AG10803 (cell line): ENCODE measurements at regions not wholly inside any gene's neighbourhood (a gene's known extent, or its start where the extent isn't known, plus 50 kb on each side); places are given as distances from the start of the nearest gene placed in this dataset.
A peak's percentile ranks its signal among the peaks of the same experiment; 100 is the strongest.
"Not testable (repeated sequence)": the region's sequence is repeated elsewhere in the genome, so short reads cannot be mapped to it uniquely, and the experiment has no call there.

Experiments used
- DNase-seq: peaks from one replicate; pipeline ENCODE4 v3.0.0; 2010; ENCODE audit warnings: low read depth
- H3K4me3 ChIP-seq: 2 replicates; pipeline ENCODE4 v1.5.1; 2011; ENCODE audit warnings: mild to moderate bottlenecking, low read length, control low read depth
- TF ChIP-seq, protein P1 (sequence below): conservative IDR thresholded peaks from 2 replicates; pipeline ENCODE4 v1.5.1; 2011; ENCODE audit warnings: mild to moderate bottlenecking, low read length, control low read depth, inconsistent platforms

GRCh38 chr9:103323699-103324098 lies 328.6 kb downstream of the CYLC2 start:
- no peak for DNase-seq
- TF ChIP-seq, protein P1, sequence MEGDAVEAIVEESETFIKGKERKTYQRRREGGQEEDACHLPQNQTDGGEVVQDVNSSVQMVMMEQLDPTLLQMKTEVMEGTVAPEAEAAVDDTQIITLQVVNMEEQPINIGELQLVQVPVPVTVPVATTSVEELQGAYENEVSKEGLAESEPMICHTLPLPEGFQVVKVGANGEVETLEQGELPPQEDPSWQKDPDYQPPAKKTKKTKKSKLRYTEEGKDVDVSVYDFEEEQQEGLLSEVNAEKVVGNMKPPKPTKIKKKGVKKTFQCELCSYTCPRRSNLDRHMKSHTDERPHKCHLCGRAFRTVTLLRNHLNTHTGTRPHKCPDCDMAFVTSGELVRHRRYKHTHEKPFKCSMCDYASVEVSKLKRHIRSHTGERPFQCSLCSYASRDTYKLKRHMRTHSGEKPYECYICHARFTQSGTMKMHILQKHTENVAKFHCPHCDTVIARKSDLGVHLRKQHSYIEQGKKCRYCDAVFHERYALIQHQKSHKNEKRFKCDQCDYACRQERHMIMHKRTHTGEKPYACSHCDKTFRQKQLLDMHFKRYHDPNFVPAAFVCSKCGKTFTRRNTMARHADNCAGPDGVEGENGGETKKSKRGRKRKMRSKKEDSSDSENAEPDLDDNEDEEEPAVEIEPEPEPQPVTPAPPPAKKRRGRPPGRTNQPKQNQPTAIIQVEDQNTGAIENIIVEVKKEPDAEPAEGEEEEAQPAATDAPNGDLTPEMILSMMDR, result no peak
- no peak overlapping the region for H3K4me3 ChIP-seq

DNA sequence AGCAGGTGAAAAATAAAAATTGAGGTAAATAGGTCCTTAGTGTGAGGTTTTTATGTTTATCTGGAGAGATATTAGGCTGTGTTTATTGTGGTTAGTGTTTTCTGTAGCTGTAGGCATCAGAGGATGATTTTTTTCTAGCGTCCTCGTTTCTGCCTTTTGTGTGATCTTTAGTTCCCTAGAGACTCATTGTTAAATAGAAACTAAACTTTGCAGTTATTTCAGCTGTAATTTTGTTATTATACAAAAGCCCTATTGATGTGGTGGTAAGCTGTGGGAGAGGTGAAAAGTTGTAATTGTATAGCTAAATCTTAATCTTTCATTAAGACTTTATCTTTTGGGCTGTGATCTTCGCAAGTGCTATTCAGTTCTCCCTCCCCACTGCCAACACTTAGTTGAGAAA lies 340.3 kb downstream of the CYLC2 start:
- TF ChIP-seq, protein P1, result no peak
- DNase-seq, result no peak
- H3K4me3 ChIP-seq, result no peak overlapping the region

DNA sequence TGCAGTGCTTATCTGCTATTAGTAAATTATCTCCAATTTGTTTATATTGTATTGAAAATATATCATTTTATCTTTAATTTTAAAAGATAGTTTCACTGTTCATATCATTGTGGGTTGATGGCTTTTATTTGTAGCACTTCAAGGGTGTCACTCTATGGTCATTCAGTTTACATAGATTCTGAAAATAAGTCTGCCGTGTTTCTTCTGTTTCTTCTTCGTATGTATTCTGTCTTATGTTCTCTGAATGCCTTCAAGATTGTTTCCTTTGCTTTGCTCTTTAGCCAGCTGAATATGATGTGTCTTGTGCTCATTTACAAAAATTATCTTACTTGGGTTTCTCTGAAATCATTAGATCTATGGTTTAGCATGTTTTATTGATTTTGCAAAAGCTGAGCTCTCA lies 359.9 kb downstream of the CYLC2 start:
- no peak for DNase-seq
- TF ChIP-seq, protein P1, result no peak

GRCh38 chr9:103357980-103358379 lies 362.8 kb downstream of the CYLC2 start:
- not testable (repeated sequence) for H3K4me3 ChIP-seq, DNase-seq

More for the DNA sequence above, 359.9 kb downstream of the CYLC2 start:
- no peak overlapping the region for H3K4me3 ChIP-seq

GRCh38 chr9:103361906-103362305 lies 366.8 kb downstream of the CYLC2 start:
- DNase-seq, result no peak
- TF ChIP-seq, protein P1, result no peak

DNA sequence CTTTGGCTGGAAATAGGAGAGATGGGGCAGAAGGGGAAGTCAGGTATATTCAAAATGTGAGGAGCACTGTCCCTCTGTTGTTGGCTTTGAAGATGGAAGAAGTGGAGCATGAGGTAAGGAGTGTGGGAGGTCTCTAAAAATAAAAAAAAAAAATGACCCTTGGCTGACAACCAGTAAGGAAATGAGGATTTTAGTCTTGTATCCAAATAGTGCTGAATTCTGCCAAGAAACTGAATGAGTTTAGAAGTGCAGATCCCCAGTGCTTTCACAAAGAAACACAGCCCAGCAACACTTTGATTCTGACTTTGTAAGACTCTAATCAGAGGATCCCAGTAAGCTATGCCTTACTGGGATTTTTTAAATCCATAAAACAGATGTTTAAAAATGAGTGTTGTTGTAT lies 367.9 kb downstream of the CYLC2 start:
- DNase-seq, result no peak
- TF ChIP-seq, protein P1, result no peak
- H3K4me3 ChIP-seq, result no peak overlapping the region

More at GRCh38 chr9:103361906-103362305, 366.8 kb downstream of the CYLC2 start:
- no peak overlapping the region for H3K4me3 ChIP-seq

DNA sequence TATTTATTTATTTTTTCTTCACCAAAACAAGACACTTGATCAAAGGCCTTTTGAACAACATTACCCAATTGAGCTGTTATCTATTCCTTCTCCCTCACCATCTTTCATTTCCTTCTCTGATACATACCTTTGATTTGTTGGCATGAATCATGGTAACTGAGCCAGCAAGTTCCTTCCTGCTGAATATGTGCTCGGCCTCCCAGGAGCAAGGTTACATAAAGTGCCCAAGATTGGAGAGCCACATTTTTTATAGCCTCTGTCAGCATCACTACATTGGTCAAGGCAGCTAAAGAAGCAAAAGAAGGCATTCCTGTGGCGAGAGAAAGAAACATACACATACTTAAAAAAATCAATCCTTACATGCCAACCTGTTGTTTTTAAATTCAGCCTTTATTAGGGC lies 369.6 kb downstream of the CYLC2 start:
- no peak overlapping the region for H3K4me3 ChIP-seq
- DNase-seq, result peak; percentile 0
- TF ChIP-seq, protein P1, result no peak

DNA sequence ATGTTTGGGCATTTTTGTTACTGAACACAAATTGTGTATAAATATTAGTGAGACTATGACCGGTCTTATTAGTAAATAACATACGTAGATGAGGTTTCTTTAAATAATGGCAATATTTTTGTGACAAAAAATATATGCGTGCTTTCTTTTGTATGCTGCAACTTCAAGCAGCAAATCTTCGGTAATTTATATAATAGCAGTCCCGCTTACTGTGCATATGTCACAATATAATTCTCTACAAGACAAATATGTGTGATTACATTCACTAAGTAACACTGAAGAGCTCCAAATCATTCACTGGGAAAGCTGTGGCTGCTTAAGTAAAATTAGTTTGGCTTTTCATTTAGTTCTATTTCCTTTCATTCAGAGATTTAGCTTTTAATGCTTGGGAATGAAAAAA lies 376.0 kb downstream of the CYLC2 start:
- H3K4me3 ChIP-seq, result no peak overlapping the region
- no peak for DNase-seq
- TF ChIP-seq, protein P1, result no peak
